Motor neuron (in vitro differentiated cells): ENCODE measurements at regions not wholly inside any gene's neighbourhood (a gene's known extent, or its start where the extent isn't known, plus 50 kb on each side); places are given as distances from the start of the nearest gene placed in this dataset.
"Not testable (repeated sequence)": the region's sequence is repeated elsewhere in the genome, so short reads cannot be mapped to it uniquely, and the experiment has no call there.

Experiments used
- ATAC-seq, 8 experiments: fragments of 200-7000 bp; cut with Tn5 transposase; replicated peaks in 6 of 8; 2 replicates each; pipeline ENCODE4 v1.8.0; 2021; ENCODE audit warnings: mild to moderate bottlenecking in 8 of 8, moderate library complexity in 8 of 8
- H3K27ac ChIP-seq, 2 donors: fragments of 250-450 bp; sonication (Bioruptor Pico); 2 replicates each; pipeline ENCODE4 v1.9.0; 2021; ENCODE audit warnings: antibody characterized with exemption in 2 of 2, mild to moderate bottlenecking in 2 of 2, moderate library complexity in 1 of 2
- H3K4me1 ChIP-seq, 2 donors: fragments of 250-450 bp; sonication (Bioruptor Pico); replicated peaks in 1 of 2; 2 replicates each; pipeline ENCODE4 v1.6.1; 2021; ENCODE audit warnings: antibody characterized with exemption in 2 of 2, mild to moderate bottlenecking in 2 of 2, moderate library complexity in 1 of 2
- H3K4me3 ChIP-seq, 5 donors: fragments of 250-450 bp; sonication (Bioruptor Pico); 2 replicates each; pipeline ENCODE4 v1.9.0; 2021; ENCODE audit warnings: antibody characterized with exemption in 5 of 5, mild to moderate bottlenecking in 5 of 5, moderate library complexity in 4 of 5
- WGBS, 10 experiments: fragments of 450-650 bp; shearing (Covaris generic); methylation state at CpG; one replicate each; pipeline ENCODE4 v1.0.0; 2022; 5-methylcytosine and 5-hydroxymethylcytosine counted together
- in situ Hi-C, 9 experiments: fragments of 400-800 bp; cut with MboI; loops; one replicate each; pipeline ENCODE4 v1.15.0; 2021; ENCODE audit warnings: low sequenced_read_pairs in 9 of 9, low pct_unique_long_range_greater_than_20kb in 2 of 9; ENCODE audit not compliant: unreplicated experiment in 9 of 9

DNA sequence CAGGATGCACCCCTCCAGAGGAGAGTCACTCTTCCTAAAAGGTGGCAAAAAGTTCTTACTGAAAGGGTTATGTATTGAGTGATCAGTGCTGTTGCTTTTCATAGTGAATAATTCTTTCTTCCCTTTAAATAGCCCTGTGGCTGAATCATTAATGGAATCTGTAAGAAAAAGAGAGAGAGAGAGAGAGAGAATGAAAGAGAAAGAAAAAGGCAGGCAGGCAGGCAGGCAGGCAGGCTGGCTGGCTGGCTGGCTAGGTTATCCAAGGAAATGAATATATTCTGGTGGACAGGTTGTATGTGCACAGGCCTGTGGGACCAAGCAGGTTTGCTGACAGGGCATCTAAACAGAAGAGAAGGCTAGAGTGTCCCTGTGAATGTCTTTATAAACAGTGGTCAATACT, 100.5 kb downstream of the DLEU7 start:
- in situ Hi-C loops, result no loop called here
- Histone ChIP-seq H3K4me3 (no peak overlapping the region), H3K27ac (no peak overlapping the region), H3K4me1 (peaks cover 0 to 4% of the 10 kb centered on the region in 2 donors)
- ATAC-seq, result peak in 1 of 8 experiments; percentile 29

DNA sequence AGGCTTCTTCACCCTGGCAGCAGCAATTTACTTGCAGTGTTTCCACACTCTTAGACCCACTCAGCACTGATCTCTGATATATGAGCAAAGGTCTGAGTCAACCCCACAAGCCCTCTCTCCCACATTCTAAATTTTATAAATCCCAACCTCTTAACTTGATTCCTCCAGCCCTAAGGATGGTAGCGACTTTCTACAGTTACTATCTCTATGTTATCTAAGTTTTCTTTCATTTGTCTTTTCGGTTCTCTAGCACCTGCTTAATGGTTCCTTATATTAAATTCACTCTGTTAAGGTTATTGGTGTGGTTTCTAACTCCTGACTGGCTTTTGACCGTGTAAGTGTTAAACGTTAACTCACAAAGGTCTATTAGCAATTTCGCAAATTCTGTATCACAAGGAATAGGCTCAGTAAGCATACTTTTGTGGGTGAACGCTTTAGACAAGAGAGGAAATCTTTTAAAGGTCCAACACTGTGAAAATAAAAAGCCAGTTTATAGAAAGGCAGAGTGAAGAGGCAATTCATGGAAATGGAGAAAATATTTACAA, 99.3 kb downstream of the DLEU7 start:
- no peak for ATAC-seq
- no peak overlapping the region for H3K27ac ChIP-seq
- 71 to 100% (median 83%) methylated on average over 1 to 6 of the region's 6 CpGs for WGBS, 10 experiments
- no peak overlapping the region for H3K4me3 ChIP-seq
- H3K4me1 ChIP-seq, result peaks cover 0 to 4% of the 10 kb centered on the region in 2 donors
- in situ Hi-C loops, result no loop called here

DNA sequence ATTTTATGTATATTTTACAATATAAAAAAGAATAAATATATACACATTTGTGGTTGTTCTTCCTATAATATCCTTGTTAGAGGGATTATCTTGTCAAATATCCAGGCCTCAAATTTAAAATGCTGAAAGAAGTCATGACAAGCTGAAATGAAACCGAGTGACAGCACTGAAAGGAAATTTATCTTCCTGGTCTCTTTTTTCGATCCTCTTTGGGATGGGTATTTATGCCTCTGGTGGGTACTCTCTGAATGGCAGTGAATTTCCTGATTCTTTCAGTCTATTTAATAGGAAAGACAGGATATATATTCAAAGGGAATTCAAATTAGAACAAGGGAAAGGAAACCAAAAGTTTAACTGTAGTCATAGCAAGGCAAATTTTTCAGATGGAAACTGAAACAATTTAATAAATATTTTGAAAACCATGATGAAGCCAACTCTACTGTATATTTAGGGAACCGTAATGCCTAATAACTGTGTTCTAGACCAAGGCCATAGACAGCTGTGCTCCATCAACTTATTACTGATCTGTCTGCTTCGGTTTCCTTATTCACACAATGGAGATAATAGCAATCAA, 97.9 kb downstream of the DLEU7 start:
- Histone ChIP-seq H3K27ac (no peak overlapping the region), H3K4me3 (no peak overlapping the region), H3K4me1 (peaks cover 0 to 4% of the 10 kb centered on the region in 2 donors)
- 66 to 100% (median 89%) methylated on average over 1 to 4 of the region's 4 CpGs for WGBS, 10 experiments
- ATAC-seq, result no peak
- in situ Hi-C loops, result no loop called here

DNA sequence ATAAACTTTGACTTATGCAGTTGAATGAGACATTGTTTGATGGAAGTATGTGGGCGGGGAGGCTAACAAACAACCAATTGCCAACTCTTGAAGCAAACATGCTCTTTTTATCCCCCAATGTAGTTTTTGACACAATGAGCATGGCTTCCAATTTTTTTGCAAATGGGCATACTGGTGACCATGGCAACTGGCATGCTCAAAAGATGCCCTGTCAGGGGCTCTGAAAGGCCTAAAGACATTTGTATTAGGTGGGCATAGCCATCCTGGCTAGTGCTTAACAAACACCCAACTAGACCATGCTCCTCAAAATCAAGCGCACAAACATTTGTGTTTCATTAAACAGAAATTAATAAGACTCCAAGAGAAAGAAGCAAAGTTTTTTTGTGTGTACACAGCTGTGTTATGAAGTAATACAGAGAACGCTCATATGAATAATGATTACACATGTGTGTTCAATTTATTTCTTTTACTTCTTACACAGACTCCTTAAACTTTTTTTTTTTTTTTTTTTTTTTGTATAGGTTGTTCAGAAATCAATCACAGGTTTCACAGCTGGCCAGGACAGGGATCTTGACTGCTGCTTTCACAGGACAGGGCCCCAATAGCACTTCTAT, 95.6 kb downstream of the DLEU7 start:
- H3K4me1 ChIP-seq, result peaks cover 0 to 4% of the 10 kb centered on the region in 2 donors
- in situ Hi-C loops, result no loop called here
- no peak overlapping the region for H3K27ac ChIP-seq
- WGBS, 10 experiments, result 14 to 95% (median 54%) methylated on average over 1 to 3 of the region's 3 CpGs
- H3K4me3 ChIP-seq, result no peak overlapping the region
- ATAC-seq, result peak in 1 of 8 experiments; percentile 81

DNA sequence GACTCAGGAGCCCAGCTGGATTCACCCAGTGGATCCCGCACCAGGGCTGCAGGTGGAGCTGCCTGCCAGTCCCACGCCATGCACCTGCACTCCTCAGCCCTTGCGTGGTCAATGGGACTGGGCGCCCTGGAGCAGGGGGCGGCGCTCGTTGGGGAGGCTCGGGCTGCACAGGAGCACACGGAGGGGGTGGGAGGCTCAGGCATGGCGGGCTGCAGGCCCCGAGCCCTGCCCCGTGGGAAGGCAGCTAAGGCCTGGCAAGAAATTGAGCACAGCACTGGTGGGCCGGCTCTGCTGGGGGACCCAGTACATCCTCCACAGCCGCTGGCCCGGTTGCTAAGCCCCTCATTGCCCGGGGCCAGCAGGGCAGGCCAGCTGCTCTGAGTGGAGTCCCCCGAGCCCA, 90.3 kb downstream of the DLEU7 start:
- ATAC-seq, H3K4me3 ChIP-seq, in situ Hi-C loops, H3K4me1 ChIP-seq, H3K27ac ChIP-seq: not testable (repeated sequence)
- WGBS, 10 experiments, result no CpG with 5 or more reads among the region's 17 CpGs

DNA sequence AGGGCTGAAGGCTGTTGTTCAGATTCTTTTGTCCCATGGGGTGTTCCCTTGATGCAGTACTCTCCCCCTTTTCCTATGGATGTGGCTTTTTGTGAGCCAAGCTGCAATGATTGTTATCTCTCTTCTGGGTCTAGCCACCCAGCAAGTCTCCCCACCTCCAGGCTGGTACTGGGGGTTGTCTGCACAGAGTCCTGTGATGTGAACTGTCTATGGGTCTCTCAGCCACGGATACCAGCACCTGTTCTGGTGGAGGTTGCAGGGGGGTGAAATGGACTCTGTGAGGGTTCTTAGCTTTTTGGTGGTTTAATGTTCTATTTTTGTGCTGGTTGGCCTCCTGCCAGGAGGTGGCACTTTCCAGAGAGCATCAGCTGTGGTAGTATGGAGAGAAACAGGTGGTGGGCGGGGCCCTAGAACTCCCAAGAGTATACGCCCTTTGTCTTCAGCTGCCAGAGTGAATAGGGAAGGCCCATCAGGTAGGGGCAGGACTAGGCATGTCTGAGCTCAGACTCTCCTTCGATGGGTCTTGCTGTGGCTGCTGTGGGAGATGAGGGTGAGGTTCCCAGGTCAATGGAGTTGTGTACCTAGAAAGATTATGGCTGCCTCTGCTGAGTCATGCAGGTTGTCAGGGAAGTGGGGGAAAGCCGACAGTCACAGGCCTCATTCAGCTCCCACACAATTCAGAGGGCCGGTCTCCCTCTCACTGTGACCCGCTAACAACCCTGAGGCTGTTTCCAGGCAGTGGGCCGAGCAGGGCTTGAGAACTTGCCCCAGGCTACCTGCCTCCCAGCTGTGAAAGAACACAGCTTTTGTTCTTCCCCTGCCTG, 87.4 kb downstream of the DLEU7 start:
- in situ Hi-C loops, H3K4me3 ChIP-seq, H3K27ac ChIP-seq, H3K4me1 ChIP-seq: not testable (repeated sequence)
- ATAC-seq, result peak in 6 of 8 experiments; percentile 10 to 48 (median 36)
- 17 to 80% (median 72%) methylated on average over 1 to 5 of the region's 8 CpGs; no CpG with 5 or more reads in 2 of the 10 experiments for WGBS, 10 experiments

DNA sequence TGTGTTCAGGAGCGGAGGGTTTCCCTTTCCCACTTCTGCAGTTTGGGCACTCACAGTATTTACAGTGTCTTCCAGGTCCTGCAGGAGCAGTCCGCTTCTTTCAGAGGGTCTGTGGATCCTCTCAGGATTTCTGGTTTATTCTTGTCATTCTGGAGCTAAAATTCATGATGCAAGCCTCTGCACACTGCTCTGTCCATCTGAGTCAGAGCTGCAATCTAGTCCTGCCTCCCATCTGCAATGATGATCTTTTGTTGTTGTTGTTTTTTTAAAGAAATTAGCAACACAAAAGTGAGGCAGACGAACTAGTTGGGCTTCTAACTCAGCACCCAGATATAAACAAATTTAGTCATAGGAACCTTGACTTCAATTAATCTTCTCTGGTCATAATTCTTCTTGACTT, 86.5 kb downstream of the DLEU7 start:
- Histone ChIP-seq H3K4me3 (no peak overlapping the region), H3K4me1 (no peaks in the 10 kb centered on the region), H3K27ac (no peak overlapping the region)
- in situ Hi-C loops, result no loop called here
- peak in 7 of 8 experiments; percentile 40 to 90 (median 65) for ATAC-seq
- WGBS, 10 experiments, result 50 to 88% (median 72%) methylated on average over 1 to 3 of the region's 3 CpGs

DNA sequence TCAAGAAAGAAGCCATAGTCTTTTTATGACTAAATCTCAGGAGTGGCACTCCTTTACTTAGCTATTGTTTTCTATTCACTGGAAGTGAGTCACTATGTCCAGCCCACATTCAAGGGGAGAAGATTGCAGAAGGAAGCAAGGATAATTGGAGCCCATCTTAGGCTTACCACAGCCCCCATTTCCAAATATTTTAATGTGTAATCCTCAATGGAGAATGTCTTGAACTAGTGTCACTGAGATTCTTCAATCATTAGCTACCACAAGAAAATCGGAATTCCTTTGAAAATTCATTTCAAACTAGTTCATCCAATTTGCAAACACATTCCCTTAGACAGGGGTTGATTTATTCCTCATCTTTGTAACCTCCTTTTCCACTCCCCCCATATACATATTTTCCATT, 84.7 kb downstream of the DLEU7 start:
- H3K4me3 ChIP-seq, result no peak overlapping the region
- ATAC-seq, result no peak
- no peaks in the 10 kb centered on the region for H3K4me1 ChIP-seq
- in situ Hi-C loops, result no loop called here
- H3K27ac ChIP-seq, result no peak overlapping the region
- WGBS, 10 experiments, result 17 to 100% (median 88%) methylated on average over 1 of the region's 1 CpG; no CpG with 5 or more reads in 2 of the 10 experiments

DNA sequence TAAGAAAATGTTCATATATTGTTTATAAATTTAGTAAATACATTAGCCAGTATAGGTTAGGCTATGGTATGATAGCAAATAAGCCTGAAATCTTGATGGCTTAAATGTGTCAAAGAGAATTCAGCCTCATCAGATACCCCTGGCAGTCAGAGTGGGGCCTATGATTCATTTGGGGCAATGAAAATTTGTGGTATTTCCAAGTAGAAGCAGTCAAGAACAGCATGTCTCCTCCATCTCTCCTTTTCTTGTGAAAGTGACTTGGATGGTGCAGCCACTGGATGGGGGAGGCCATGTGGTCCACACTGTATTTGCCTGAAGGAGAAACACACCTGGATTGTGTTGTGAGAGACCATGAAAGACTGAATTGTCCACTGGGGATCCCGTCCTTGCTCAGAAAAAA, 82.7 kb downstream of the DLEU7 start:
- in situ Hi-C loops, result no loop called here
- 50 to 100% (median 80%) methylated on average over 1 of the region's 1 CpG; no CpG with 5 or more reads in 5 of the 10 experiments for WGBS, 10 experiments
- Histone ChIP-seq H3K4me1 (no peaks in the 10 kb centered on the region), H3K4me3 (no peak overlapping the region), H3K27ac (no peak overlapping the region)
- no peak for ATAC-seq

DNA sequence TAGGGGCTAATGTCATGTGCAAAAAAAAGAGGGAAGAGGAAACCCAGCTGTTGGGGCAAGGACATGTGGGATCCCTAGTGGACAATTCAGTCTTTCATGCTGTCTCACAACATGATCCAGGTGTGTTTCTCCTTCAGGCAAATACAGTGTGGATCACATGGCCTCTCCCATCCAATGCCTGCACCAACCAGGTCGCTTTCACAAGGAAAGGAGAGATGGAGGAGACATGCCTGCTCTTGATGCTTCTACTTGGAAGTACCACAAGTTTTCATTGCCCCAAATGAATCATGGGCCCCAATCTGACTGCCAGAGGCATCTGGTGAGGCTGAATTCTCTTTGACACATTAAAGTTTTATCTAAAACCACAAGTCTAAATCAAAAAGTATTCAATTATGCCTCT, 82.1 kb downstream of the DLEU7 start:
- Histone ChIP-seq H3K4me3 (no peak overlapping the region), H3K27ac (no peak overlapping the region), H3K4me1 (no peaks in the 10 kb centered on the region)
- in situ Hi-C loops, result no loop called here
- WGBS, 10 experiments, result 38 to 100% (median 55%) methylated on average over 1 of the region's 1 CpG; no CpG with 5 or more reads in 5 of the 10 experiments
- ATAC-seq, result no peak

DNA sequence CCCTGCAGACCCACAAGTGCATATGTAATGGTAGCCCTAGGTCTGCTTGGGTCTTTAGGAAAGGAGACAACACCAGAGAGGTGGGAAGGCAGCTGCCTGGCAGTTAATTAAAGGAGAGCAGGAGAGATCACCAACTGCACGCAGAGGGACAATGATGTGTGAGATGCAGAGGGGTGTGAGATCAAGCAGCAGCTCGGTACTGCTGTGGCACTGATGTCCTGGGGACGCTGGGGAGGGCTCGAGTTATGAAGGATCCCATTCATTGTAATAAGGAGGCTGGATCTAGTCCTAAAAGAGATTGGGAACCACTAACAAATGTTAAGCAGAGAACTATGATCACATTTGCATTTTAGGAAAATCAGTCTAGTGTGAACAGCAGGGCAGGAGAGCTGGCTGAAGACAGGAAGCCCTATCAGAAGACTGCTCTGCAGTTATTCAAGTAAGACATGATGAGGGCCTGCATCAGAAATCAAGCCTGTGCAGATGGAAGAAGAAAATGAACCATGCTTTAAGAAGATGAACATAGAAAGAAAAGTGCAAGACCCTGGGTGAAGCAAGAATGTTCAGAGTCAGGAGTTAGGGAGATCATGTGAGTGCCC, 80.4 kb downstream of the DLEU7 start:
- in situ Hi-C loops, result no loop called here
- Histone ChIP-seq H3K4me3 (no peak overlapping the region), H3K4me1 (no peaks in the 10 kb centered on the region), H3K27ac (no peak overlapping the region)
- 33 to 100% (median 87%) methylated on average over 1 to 3 of the region's 4 CpGs; no CpG with 5 or more reads in 2 of the 10 experiments for WGBS, 10 experiments
- no peak for ATAC-seq

DNA sequence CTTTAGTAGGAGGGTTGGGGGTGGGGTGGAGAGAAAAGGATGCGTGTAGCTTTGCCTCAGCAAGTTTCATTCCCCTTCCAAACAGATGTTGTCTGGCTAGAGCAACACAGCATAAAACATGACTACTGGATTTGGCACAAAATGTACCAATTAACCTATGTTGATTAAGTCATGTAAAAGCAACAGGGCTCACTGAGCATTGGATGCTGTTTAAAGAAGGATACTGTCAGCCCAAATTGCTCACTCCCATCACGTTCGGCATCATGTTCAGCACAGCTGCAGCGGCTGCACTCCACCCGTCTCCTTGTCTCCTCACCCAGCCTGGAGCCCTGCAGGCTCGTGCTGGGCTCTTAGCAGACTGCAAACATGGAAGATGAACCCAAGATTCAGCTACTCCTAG, 77.5 kb downstream of the DLEU7 start:
- H3K27ac ChIP-seq, result no peak overlapping the region
- no peaks in the 10 kb centered on the region for H3K4me1 ChIP-seq
- in situ Hi-C loops, result no loop called here
- H3K4me3 ChIP-seq, result no peak overlapping the region
- WGBS, 10 experiments, result 7 to 100% (median 87%) methylated on average over 1 to 6 of the region's 6 CpGs; no CpG with 5 or more reads in 5 of the 10 experiments
- peak in 3 of 8 experiments; percentile 23 to 100 (median 80) for ATAC-seq

DNA sequence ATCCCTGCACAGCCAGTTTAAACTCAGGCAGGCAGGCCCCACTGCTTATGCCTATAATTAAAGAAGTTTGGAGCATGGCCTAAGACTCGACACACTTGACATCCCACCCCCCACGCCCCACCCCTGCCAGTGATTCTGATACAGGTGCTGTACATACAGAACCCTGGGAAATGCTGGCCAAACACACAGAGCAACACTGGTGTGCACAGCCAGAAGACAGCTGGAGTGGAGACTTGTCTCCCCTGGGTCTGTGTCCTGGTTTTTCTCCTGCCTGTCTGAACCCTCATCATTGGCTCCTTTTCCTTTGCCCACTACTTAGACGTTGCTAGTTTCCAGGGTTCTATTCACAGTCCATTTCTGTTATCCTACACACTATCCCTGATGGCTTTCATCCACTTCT, 76.8 kb downstream of the DLEU7 start:
- no peak for ATAC-seq
- Histone ChIP-seq H3K4me3 (no peak overlapping the region), H3K4me1 (no peaks in the 10 kb centered on the region), H3K27ac (no peak overlapping the region)
- WGBS, 10 experiments, result 0 to 100% (median 80%) methylated on average over 1 to 2 of the region's 3 CpGs; no CpG with 5 or more reads in 7 of the 10 experiments
- in situ Hi-C loops, result no loop called here
